Progenitor cell of endocrine pancreas (in vitro differentiated cells): ENCODE measurements at regions not wholly inside any gene's neighbourhood (a gene's known extent, or its start where the extent isn't known, plus 50 kb on each side); places are given as distances from the start of the nearest gene placed in this dataset.
"Not testable (repeated sequence)": the region's sequence is repeated elsewhere in the genome, so short reads cannot be mapped to it uniquely, and the experiment has no call there.

Source experiments
- DNase-seq: peaks from one replicate; pipeline ENCODE4 v3.0.0; 2021; ENCODE audit warnings: low spot score; ENCODE audit not compliant: unreplicated experiment
- H3K27ac Mint-ChIP-seq: 2 replicates; pipeline ENCODE4 v1.8.0; 2021; ENCODE audit warnings: mild to moderate bottlenecking, moderate library complexity, mixed read lengths
- H3K27me3 Mint-ChIP-seq: 2 replicates; pipeline ENCODE4 v1.8.0; 2021; ENCODE audit warnings: mixed read lengths
- H3K36me3 Mint-ChIP-seq: 2 replicates; pipeline ENCODE4 v1.8.0; 2022; ENCODE audit warnings: mixed read lengths; ENCODE audit not compliant: insufficient read depth
- H3K4me1 Mint-ChIP-seq: 2 replicates; pipeline ENCODE4 v1.8.0; 2021; ENCODE audit warnings: low read depth, mixed read lengths
- H3K4me3 Mint-ChIP-seq: 2 replicates; pipeline ENCODE4 v1.8.0; 2021; ENCODE audit warnings: low read depth, mild to moderate bottlenecking, moderate library complexity, mixed read lengths
- H3K9me3 Mint-ChIP-seq: 2 replicates; pipeline ENCODE4 v1.8.0; 2021; ENCODE audit warnings: low read depth, mixed read lengths
- TF ChIP-seq, protein P1 (sequence below): fragments of 200-600 bp; sonication (generic); IDR thresholded peaks from one replicate; pipeline ENCODE4 v1.5.0; 2021; ENCODE audit warnings: antibody characterized with exemption, mild to moderate bottlenecking; ENCODE audit not compliant: unreplicated experiment

- H3K9me3 Mint-ChIP-seq: no peaks in the 10 kb centered on the region
- no peak for DNase-seq
- TF ChIP-seq, protein P1, sequence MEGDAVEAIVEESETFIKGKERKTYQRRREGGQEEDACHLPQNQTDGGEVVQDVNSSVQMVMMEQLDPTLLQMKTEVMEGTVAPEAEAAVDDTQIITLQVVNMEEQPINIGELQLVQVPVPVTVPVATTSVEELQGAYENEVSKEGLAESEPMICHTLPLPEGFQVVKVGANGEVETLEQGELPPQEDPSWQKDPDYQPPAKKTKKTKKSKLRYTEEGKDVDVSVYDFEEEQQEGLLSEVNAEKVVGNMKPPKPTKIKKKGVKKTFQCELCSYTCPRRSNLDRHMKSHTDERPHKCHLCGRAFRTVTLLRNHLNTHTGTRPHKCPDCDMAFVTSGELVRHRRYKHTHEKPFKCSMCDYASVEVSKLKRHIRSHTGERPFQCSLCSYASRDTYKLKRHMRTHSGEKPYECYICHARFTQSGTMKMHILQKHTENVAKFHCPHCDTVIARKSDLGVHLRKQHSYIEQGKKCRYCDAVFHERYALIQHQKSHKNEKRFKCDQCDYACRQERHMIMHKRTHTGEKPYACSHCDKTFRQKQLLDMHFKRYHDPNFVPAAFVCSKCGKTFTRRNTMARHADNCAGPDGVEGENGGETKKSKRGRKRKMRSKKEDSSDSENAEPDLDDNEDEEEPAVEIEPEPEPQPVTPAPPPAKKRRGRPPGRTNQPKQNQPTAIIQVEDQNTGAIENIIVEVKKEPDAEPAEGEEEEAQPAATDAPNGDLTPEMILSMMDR: no peak
- H3K4me3 Mint-ChIP-seq: no peak overlapping the region
- peak overlapping the region; percentile 67 for H3K27ac Mint-ChIP-seq
- H3K4me1 Mint-ChIP-seq: no peaks in the 10 kb centered on the region
- H3K27me3 Mint-ChIP-seq: peaks cover 5% of the 10 kb centered on the region
- H3K36me3 Mint-ChIP-seq: no peaks in the 10 kb centered on the region
These were observed 79.2 kb upstream of the ABI1 start for GRCh38 chr10:26939962-26940354.

DNA sequence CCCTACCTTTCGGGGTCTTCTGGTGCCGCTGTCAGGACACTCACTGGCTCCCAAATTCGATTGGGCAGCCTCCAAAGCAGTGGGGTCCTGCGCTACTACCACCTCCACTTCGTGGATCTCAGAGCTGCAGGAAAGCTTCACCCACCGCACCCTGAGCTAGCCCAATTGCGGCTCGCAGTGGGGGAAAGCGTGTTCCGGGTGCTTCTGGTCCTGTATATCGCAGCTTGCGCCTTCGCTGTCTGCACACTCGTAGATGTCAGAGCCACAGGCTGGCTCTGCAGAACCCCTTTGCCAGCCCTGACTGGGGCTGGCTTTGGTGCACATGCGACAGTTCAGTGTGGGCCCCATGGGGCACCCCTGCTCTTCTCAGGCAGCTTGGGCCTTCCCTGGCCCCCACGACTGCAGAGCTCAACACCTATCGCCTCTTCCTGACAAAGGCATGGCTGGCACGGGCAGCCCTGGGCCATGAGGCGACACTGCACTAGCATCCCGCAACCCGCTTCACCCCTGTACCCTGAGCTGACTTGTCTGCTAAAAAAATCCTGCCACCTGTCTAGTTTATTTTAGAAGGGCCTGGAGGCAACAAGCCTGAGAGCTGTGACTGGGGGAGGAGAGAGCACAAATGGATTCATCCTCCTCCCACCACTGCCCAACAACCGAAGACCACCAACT, 78.7 kb upstream of the ABI1 start:
- Mint-ChIP-seq H3K27ac (no peak overlapping the region), H3K36me3 (no peaks in the 10 kb centered on the region), H3K9me3 (no peaks in the 10 kb centered on the region), H3K4me1 (no peaks in the 10 kb centered on the region), H3K27me3 (peaks cover 5% of the 10 kb centered on the region), H3K4me3 (no peak overlapping the region)
- TF ChIP-seq, protein P1: no peak
- DNase-seq: no peak

DNA sequence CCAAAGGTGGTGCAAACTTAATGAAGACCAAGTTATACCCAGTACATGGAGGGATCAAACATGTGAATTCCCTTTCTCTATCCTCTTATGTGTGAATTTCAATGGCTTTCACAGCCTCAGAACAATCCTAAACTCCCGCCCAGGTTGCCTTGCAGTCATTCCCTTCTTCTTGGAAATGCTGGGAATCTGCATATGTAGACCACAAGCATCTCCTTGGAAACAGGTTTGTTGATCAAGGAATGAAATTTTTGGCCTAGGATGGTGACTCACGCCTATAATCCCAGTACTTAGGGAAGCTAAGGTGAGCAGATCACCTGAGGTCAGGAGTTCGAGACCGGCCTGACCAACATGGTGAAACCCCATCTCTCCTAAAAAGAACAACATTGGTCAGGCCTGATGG, 77.8 kb upstream of the ABI1 start:
- Mint-ChIP-seq H3K27ac (no peak overlapping the region), H3K4me3 (no peak overlapping the region), H3K36me3 (no peaks in the 10 kb centered on the region), H3K9me3 (no peaks in the 10 kb centered on the region), H3K27me3 (peaks cover 5% of the 10 kb centered on the region), H3K4me1 (no peaks in the 10 kb centered on the region)
- no peak for DNase-seq
- TF ChIP-seq, protein P1: no peak

DNA sequence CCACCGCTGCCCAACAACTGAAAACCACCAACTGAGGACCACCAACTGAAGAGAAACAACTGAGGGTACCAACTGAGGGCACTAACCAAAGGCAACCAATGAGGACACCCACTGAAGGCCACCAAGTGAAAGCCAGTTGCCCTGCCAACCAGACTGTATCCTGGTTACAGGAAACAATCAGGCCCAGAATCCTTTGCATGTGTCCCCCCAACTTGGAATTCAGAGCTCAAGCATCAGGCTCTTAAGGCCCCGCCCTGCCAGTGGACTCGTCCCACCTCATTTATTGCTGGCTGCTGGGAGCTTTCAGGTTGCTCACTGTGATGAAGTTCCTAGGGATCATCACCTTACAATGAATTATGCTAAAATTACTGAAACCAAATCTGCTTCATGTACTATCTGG, 76.6 kb upstream of the ABI1 start:
- no peak for DNase-seq
- TF ChIP-seq, protein P1: no peak
- no peaks in the 10 kb centered on the region for H3K9me3 Mint-ChIP-seq
- no peak overlapping the region for H3K4me3 Mint-ChIP-seq
- H3K36me3 Mint-ChIP-seq: no peaks in the 10 kb centered on the region
- no peaks in the 10 kb centered on the region for H3K4me1 Mint-ChIP-seq
- no peak overlapping the region for H3K27ac Mint-ChIP-seq
- H3K27me3 Mint-ChIP-seq: peaks cover 5% of the 10 kb centered on the region

DNA sequence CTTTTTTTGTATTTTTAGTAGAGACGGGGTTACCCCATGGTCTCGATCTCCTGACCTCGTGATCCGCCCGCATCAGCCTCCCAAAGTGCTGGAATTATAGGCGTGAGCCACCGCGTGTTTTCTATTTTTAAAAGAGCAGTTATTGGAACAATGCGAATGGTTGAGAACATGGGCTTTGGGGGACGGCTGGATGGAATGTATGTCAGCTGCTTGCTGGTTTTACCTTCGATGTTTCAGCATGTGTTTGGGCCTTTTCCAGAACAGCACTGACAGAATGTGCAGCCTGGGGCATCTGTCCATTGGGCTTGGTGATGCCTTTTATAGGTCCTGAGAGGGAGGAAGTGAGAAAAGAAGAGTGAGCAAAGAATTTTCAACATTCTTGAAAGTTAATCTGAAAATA, 73.4 kb upstream of the ABI1 start:
- not testable (repeated sequence) for H3K4me3 Mint-ChIP-seq, H3K4me1 Mint-ChIP-seq, DNase-seq, H3K27me3 Mint-ChIP-seq, H3K27ac Mint-ChIP-seq, H3K9me3 Mint-ChIP-seq, H3K36me3 Mint-ChIP-seq

DNA sequence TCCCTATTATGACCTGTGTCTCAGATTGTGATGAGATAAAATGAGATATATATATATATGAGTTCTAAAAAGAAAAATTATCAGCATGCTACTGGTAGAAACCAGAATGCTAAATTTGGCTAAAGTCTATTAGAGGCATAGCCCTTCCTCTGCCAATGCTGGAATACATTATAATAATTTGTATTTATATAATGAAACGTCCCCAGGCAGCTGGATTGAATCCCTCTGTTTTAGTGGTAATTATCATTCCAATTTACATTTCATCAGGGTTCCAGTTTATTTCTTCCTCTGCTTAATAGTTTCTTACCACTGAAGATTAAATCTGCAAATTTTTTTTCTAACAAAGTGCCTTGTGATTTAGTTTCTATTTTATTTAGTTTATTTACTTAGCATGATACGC, 71.8 kb upstream of the ABI1 start:
- TF ChIP-seq, protein P1: no peak
- Mint-ChIP-seq H3K4me3 (no peak overlapping the region), H3K9me3 (no peaks in the 10 kb centered on the region), H3K36me3 (no peaks in the 10 kb centered on the region), H3K27ac (no peak overlapping the region), H3K4me1 (no peaks in the 10 kb centered on the region), H3K27me3 (peaks cover under 1% of the 10 kb centered on the region)
- DNase-seq: no peak
